Kasumi-1 (cell line): ENCODE measurements at regions not wholly inside any gene's neighbourhood (a gene's known extent, or its start where the extent isn't known, plus 50 kb on each side); places are given as distances from the start of the nearest gene placed in this dataset.

ENCODE experiments used
- DNase-seq, 2 experiments: peaks; one replicate each; lab custom pipeline; 2025; lab: John Stamatoyannopoulos, UW

- no peak for DNase-seq
These were observed 188.0 kb upstream of the MDGA2 start for GRCh38 chr14:47863441-47863840.

DNA sequence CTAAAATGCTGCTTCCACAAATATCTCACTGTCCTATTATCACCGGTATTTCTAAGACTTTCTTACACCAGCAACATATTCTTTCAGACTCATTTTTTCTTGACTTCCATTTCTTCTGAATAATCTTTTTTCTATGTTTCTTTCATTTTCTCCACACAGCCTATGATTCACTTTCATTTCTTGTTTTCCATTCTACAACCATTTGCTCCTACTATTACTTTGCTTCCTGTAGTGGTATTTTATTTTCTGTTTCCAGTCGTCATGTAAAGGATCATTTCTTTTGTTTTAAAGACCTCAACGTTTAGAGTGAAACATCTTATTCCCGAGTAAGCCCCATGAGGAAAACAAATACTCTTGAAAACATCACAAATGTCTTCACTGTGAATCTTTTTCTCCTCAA lies 182.2 kb upstream of the MDGA2 start:
- DNase-seq, result no peak

DNA sequence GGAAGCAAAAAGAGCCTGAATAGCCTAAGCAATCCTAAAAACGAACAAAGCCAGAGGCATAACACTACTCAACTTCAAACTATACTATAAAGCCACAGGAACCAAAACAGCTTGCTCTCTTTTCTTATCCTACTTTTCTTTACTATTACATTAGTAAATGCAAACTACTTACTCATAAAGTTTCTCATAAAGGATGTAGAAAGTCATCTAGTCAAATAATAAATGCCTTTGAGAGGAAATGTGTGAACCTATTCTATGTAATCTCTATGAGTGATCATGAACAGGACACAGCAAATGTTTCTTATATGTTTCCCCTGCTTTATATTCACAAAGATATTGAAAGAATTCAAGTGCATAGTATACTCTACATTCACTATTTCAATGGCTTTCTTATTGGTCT lies 176.9 kb upstream of the MDGA2 start:
- DNase-seq, result no peak

GRCh38 chr14:47846008-47846407 lies 170.6 kb upstream of the MDGA2 start:
- DNase-seq, result no peak

- DNase-seq, result no peak
These were observed 167.8 kb upstream of the MDGA2 start for GRCh38 chr14:47843236-47843635.

- no peak for DNase-seq
These were observed 157.6 kb upstream of the MDGA2 start for GRCh38 chr14:47833011-47833410.

GRCh38 chr14:47826809-47827208 lies 151.4 kb upstream of the MDGA2 start:
- peak in 1 of 2 experiments; percentile 10 for DNase-seq

DNA sequence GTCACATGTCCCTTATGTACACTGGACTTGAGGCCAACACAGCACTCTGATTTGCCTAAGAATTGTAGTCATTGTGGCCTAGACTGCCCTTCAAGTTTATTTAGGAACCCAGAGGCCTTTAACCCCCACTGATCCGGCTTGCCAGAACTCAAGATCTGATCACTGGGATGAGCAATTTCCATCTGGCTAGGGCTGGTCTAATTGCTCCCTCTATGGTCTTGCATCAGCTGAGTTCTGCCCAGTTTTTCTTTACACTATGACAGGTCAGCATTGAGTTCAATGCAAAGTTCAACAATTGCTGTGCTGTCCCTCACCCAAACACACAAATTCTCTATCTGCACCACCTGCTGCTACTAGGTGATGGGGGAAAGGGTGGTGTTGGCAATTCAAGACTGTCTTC lies 146.9 kb upstream of the MDGA2 start:
- no peak for DNase-seq

GRCh38 chr14:47821135-47821534 lies 145.7 kb upstream of the MDGA2 start:
- no peak for DNase-seq

GRCh38 chr14:47790477-47790876 lies 115.1 kb upstream of the MDGA2 start:
- DNase-seq, result no peak

GRCh38 chr14:47785058-47785457 lies 109.7 kb upstream of the MDGA2 start:
- DNase-seq, result no peak

DNA sequence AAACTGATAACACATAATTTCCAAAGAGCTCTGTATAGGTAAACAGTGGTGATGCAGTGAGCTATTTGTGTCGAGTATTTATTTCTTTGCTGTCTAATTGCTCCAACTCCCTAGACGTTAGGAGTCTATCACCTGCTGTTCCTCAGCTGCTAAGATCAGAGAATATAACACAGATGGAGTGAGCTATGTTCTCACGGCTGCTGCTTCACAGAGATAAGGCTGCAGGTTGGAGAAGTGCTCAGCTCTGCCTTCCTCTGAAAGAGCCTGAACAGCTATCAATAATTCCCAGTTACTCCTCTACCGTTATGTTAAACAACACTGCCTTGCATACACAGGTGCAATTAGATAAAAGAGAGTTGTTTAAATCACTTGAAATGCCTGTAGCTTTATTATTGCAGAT lies 103.2 kb upstream of the MDGA2 start:
- no peak for DNase-seq

DNA sequence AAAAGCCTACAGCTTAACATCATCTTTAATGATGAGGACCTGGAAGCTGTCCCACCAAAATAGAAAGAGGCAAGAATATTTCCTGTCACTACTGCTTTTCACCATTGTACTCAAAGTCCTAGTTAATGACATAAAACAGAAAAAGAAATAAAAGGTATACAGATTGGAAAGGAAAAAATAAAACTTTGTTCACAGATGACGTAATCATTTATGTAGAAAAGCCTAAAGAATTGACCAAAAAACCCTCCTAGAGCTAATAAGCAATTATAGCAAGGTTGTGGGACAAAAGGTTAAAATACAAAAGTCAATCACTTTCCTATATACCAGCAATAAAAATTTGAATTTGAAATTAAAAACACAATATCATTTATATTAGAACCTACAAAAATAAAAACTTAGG lies 97.2 kb upstream of the MDGA2 start:
- DNase-seq, result no peak

- no peak for DNase-seq
These were observed 87.9 kb upstream of the MDGA2 start for GRCh38 chr14:47763188-47763854.

DNA sequence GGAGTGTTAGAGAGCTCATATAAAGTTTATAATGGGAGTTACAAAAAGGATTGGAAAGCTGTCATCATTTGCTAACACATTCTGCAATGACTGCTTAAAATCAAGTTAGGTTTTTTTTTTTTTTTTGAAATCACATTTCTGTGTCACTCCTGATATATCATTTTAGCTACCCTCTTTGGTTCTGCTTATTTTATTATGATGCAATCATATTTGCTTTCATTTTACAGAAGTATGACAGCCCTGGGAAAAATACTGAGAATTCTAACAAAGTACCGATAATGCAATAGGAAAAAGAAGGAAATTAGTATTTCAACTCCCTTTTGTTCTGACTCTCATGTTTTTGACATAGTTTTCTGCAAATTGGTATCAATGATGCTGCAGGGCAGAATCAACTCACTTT lies 71.6 kb upstream of the MDGA2 start:
- no peak for DNase-seq

GRCh38 chr14:47744155-47744554 lies 68.8 kb upstream of the MDGA2 start:
- DNase-seq, result peak; percentile 14 to 35

- no peak for DNase-seq
These were observed 64.1 kb upstream of the MDGA2 start for GRCh38 chr14:47739541-47739940.

DNA sequence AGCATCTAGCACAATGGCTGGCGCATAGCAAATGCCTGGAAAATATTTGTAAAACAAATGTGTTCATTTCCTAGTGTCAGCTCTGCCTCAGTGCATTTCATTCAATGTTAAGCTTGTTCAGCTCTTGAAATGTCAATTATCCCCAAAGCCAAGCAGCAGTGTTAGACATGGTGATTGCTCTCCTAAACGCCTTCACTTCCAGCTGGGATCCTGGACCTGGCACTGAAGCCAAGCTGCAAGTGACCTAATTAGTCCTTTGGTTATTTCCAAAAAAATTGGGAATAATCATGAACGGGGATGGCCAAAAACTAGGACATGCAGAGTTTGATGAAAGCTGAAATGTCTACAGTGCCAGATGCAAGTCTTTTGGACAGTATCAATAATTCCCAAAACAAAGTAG lies 54.9 kb upstream of the MDGA2 start:
- no peak for DNase-seq
